ENCODE measurements at regions not wholly inside any gene's neighbourhood (a gene's known extent, or its start where the extent isn't known, plus 50 kb on each side); places are given as distances from the start of the nearest gene placed in this dataset.

DNA sequence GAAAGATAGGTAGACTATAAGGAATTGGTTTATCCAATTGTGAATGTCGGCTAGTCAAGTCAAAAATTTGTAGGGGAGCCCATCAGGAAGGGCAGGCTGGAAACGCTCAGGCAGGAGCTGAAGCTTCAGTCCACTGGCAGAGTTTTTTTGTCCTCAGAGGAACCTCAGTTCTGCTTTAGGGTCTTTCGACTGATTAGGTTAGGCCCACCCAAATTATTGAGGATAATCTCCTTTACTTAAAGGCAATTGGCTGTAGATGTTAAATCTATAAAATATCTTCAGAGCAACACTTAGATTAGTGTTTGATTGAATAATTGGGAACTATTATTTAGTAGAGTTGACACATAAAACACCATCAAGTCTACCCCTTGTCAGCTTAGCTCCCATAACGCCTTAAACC is 105.5 kb upstream of the ARHGAP5 start:
- TF ChIP-seq NRF1 (IDR thresholded peaks at IDR 0.05; ENCODE audit: low read depth, low read length) (no peak), TEAD4 (IDR thresholded peaks at IDR 0.05; ENCODE audit: borderline replicate concordance, insufficient read depth) (no peak), GABPA (IDR thresholded peaks at IDR 0.05; ENCODE audit: low read depth) (no peak), NFIC (IDR thresholded peaks at IDR 0.05; ENCODE audit: borderline replicate concordance) (no peak), RFX5 (IDR thresholded peaks at IDR 0.05; ENCODE audit: low read length) (no peak), POLR2AphosphoS5 (IDR thresholded peaks at IDR 0.05; ENCODE audit: low read depth, low read length) (no peak)
- TF ChIP-seq, protein P1, sequence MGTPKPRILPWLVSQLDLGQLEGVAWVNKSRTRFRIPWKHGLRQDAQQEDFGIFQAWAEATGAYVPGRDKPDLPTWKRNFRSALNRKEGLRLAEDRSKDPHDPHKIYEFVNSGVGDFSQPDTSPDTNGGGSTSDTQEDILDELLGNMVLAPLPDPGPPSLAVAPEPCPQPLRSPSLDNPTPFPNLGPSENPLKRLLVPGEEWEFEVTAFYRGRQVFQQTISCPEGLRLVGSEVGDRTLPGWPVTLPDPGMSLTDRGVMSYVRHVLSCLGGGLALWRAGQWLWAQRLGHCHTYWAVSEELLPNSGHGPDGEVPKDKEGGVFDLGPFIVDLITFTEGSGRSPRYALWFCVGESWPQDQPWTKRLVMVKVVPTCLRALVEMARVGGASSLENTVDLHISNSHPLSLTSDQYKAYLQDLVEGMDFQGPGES (IDR thresholded peaks at IDR 0.05; ENCODE audit: low read depth, low read length): no peak
- TF ChIP-seq, protein P2, sequence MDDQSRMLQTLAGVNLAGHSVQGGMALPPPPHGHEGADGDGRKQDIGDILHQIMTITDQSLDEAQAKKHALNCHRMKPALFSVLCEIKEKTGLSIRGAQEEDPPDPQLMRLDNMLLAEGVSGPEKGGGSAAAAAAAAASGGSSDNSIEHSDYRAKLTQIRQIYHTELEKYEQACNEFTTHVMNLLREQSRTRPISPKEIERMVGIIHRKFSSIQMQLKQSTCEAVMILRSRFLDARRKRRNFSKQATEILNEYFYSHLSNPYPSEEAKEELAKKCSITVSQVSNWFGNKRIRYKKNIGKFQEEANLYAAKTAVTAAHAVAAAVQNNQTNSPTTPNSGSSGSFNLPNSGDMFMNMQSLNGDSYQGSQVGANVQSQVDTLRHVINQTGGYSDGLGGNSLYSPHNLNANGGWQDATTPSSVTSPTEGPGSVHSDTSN (IDR thresholded peaks at IDR 0.05): no peak
- TF ChIP-seq, protein P3, sequence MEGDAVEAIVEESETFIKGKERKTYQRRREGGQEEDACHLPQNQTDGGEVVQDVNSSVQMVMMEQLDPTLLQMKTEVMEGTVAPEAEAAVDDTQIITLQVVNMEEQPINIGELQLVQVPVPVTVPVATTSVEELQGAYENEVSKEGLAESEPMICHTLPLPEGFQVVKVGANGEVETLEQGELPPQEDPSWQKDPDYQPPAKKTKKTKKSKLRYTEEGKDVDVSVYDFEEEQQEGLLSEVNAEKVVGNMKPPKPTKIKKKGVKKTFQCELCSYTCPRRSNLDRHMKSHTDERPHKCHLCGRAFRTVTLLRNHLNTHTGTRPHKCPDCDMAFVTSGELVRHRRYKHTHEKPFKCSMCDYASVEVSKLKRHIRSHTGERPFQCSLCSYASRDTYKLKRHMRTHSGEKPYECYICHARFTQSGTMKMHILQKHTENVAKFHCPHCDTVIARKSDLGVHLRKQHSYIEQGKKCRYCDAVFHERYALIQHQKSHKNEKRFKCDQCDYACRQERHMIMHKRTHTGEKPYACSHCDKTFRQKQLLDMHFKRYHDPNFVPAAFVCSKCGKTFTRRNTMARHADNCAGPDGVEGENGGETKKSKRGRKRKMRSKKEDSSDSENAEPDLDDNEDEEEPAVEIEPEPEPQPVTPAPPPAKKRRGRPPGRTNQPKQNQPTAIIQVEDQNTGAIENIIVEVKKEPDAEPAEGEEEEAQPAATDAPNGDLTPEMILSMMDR (IDR thresholded peaks at IDR 0.05): no peak
- TF ChIP-seq, protein P4, sequence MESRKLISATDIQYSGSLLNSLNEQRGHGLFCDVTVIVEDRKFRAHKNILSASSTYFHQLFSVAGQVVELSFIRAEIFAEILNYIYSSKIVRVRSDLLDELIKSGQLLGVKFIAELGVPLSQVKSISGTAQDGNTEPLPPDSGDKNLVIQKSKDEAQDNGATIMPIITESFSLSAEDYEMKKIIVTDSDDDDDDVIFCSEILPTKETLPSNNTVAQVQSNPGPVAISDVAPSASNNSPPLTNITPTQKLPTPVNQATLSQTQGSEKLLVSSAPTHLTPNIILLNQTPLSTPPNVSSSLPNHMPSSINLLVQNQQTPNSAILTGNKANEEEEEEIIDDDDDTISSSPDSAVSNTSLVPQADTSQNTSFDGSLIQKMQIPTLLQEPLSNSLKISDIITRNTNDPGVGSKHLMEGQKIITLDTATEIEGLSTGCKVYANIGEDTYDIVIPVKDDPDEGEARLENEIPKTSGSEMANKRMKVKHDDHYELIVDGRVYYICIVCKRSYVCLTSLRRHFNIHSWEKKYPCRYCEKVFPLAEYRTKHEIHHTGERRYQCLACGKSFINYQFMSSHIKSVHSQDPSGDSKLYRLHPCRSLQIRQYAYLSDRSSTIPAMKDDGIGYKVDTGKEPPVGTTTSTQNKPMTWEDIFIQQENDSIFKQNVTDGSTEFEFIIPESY (IDR thresholded peaks at IDR 0.05; ENCODE audit: borderline replicate concordance, low read depth): no peak
- TF ChIP-seq, protein P5, sequence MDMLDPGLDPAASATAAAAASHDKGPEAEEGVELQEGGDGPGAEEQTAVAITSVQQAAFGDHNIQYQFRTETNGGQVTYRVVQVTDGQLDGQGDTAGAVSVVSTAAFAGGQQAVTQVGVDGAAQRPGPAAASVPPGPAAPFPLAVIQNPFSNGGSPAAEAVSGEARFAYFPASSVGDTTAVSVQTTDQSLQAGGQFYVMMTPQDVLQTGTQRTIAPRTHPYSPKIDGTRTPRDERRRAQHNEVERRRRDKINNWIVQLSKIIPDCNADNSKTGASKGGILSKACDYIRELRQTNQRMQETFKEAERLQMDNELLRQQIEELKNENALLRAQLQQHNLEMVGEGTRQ (IDR thresholded peaks at IDR 0.05; ENCODE audit: borderline replicate concordance, low read depth, low read length): no peak
- H3K9ac ChIP-seq: no peak overlapping the region
- CTCF ChIA-PET: no interaction called here
- peaks cover 13 to 15% of the 10 kb centered on the region in 2 experiments for H3K4me1 ChIP-seq (ENCODE audit: control insufficient read depth in 1 of 2, insufficient read depth in 2 of 2, low read depth in 1 of 2, low read length in 1 of 2)
- no peak overlapping the region for H2AFZ ChIP-seq (ENCODE audit: low read depth)
- H4K20me1 ChIP-seq (ENCODE audit: insufficient read depth): no peaks in the 10 kb centered on the region
- H3K36me3 ChIP-seq (replicated peaks in 1 of 2; ENCODE audit: control insufficient read depth in 1 of 2, insufficient read depth in 2 of 2, low read length in 1 of 2): no peaks in the 10 kb centered on the region
- 0 out of 2 replicates have a peak, but pooled peaks cover 3% of the 10 kb centered on the region for H3K9me3 ChIP-seq
- H3K27ac ChIP-seq (ENCODE audit: low read depth in 2 of 2, low read length in 1 of 2): no peak overlapping the region
- no peaks in the 10 kb centered on the region for H3K9me2 ChIP-seq
- no peaks in the 10 kb centered on the region for H3K27me3 ChIP-seq (ENCODE audit: insufficient read depth)
- no peak for DNase-seq
- H3K79me2 ChIP-seq (ENCODE audit: insufficient read depth): no peaks in the 10 kb centered on the region
- H3F3A ChIP-seq (replicated peaks; ENCODE audit: insufficient read depth): no peaks in the 10 kb centered on the region
- no peak overlapping the region for H3K4me3 ChIP-seq (ENCODE audit: low read depth in 2 of 2, low read length in 1 of 2)
- POLR2A ChIA-PET: no interaction called here
- H3K4me2 ChIP-seq: no peak overlapping the region
- WGBS (ENCODE audit: low lambda C conversion rate): 70% methylated on average over 4 of the region's 4 CpGs
